ENCODE measurements at regions not wholly inside any gene's neighbourhood (a gene's known extent, or its start where the extent isn't known, plus 50 kb on each side); places are given as distances from the start of the nearest gene placed in this dataset.

- Histone ChIP-seq H3K4me1 (no peaks in the 10 kb centered on the region), H3K36me3 (no peaks in the 10 kb centered on the region), H3K27ac (no peak overlapping the region), H3K9me3 (no peaks in the 10 kb centered on the region), H3K4me3 (no peak overlapping the region), H3K27me3 (peaks cover 0 to 11% (median 0%) of the 10 kb centered on the region in 4 donors)
- TF ChIP-seq POLR2A (IDR thresholded peaks at IDR 0.05) (no peak), CTCF (IDR thresholded peaks at IDR 0.05) (no peak)
- WGBS, 2 donors, result 77 to 91% methylated on average over 2 to 3 of the region's 3 CpGs
- DNase-seq, result no peak
- intact Hi-C loops (cut with DNase I), result no loop called here
Observed at GRCh38 chr3:43787330-43787729, 96.6 kb downstream of the ABHD5 start.

- intact Hi-C loops (cut with DNase I), result no loop called here
- H3K36me3 ChIP-seq, result no peaks in the 10 kb centered on the region
- no peaks in the 10 kb centered on the region for H3K9me3 ChIP-seq
- DNase-seq, result no peak
- 86 to 94% methylated on average over 1 of the region's 1 CpG for WGBS, 2 donors
- TF ChIP-seq CTCF (IDR thresholded peaks at IDR 0.05) (no peak), POLR2A (IDR thresholded peaks at IDR 0.05) (no peak)
- peaks cover 0 to 11% (median 0%) of the 10 kb centered on the region in 4 donors for H3K27me3 ChIP-seq
- H3K27ac ChIP-seq, result no peak overlapping the region
- no peaks in the 10 kb centered on the region for H3K4me1 ChIP-seq
- H3K4me3 ChIP-seq, result no peak overlapping the region
Observed at GRCh38 chr3:43789028-43789427, 98.3 kb downstream of the ABHD5 start.

GRCh38 chr3:43790060-43790459 is 99.3 kb downstream of the ABHD5 start:
- Histone ChIP-seq H3K4me1 (no peaks in the 10 kb centered on the region), H3K27me3 (peaks cover 0 to 11% (median 0%) of the 10 kb centered on the region in 4 donors), H3K27ac (no peak overlapping the region), H3K4me3 (no peak overlapping the region), H3K36me3 (no peaks in the 10 kb centered on the region), H3K9me3 (no peaks in the 10 kb centered on the region)
- TF ChIP-seq POLR2A (IDR thresholded peaks at IDR 0.05) (no peak), CTCF (IDR thresholded peaks at IDR 0.05) (no peak)
- WGBS, 2 donors, result 62% methylated on average over 5 of the region's 5 CpGs
- DNase-seq, result no peak
- intact Hi-C loops (cut with DNase I), result no loop called here

- H3K36me3 ChIP-seq, result no peaks in the 10 kb centered on the region
Observed at GRCh38 chr3:43790476-43790875, 99.7 kb downstream of the ABHD5 start.

GRCh38 chr3:43791246-43791645 is 100.5 kb downstream of the ABHD5 start:
- Histone ChIP-seq H3K4me1 (no peaks in the 10 kb centered on the region), H3K27me3 (peaks cover 0 to 11% (median 0%) of the 10 kb centered on the region in 4 donors), H3K27ac (no peak overlapping the region), H3K36me3 (no peaks in the 10 kb centered on the region), H3K9me3 (no peaks in the 10 kb centered on the region), H3K4me3 (no peak overlapping the region)
- DNase-seq, result no peak
- TF ChIP-seq CTCF (IDR thresholded peaks at IDR 0.05), result no peak
- TF ChIP-seq POLR2A (IDR thresholded peaks at IDR 0.05), result no peak
- intact Hi-C loops (cut with DNase I), result no loop called here

More at GRCh38 chr3:43790476-43790875, 99.7 kb downstream of the ABHD5 start:
- no peaks in the 10 kb centered on the region for H3K9me3 ChIP-seq
- no peak for DNase-seq
- TF ChIP-seq POLR2A (IDR thresholded peaks at IDR 0.05) (no peak), CTCF (IDR thresholded peaks at IDR 0.05) (no peak)
- peaks cover 0 to 11% (median 0%) of the 10 kb centered on the region in 4 donors for H3K27me3 ChIP-seq
- H3K4me1 ChIP-seq, result no peaks in the 10 kb centered on the region
- no peak overlapping the region for H3K4me3 ChIP-seq
- no peak overlapping the region for H3K27ac ChIP-seq
- intact Hi-C loops (cut with DNase I), result no loop called here
- 56 to 77% methylated on average over 1 to 6 of the region's 6 CpGs for WGBS, 2 donors
